HUDEP-2 (cell line): ENCODE measurements at regions not wholly inside any gene's neighbourhood (a gene's known extent, or its start where the extent isn't known, plus 50 kb on each side); places are given as distances from the start of the nearest gene placed in this dataset.

Experiments used
- DNase-seq, 76 experiments: peaks; one replicate each; lab custom pipeline; 2025; ENCODE audit not compliant: unreplicated experiment in 76 of 76; lab: John Stamatoyannopoulos, UW

GRCh38 chr10:120702032-120702431 is 149.1 kb upstream of the WDR11 start:
- DNase-seq, result no peak

DNA sequence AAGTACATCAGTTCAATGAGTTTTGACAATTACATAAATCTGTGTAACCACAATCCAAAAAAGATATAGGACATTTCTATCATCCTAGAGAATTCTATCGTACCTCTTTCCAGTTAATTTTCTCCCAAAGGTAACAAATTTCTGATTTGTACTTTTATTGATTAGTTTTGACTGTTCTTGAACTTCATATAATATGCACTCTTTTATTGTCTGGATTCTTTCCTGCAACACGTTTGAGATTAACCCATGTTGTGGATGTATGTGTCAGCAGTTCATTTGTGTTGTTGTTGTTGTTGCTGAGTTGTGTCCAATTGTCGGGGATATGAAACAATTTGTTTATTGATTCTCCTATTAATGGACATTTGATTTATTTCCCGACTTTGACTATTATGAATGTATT is 145.9 kb upstream of the WDR11 start:
- no peak for DNase-seq

DNA sequence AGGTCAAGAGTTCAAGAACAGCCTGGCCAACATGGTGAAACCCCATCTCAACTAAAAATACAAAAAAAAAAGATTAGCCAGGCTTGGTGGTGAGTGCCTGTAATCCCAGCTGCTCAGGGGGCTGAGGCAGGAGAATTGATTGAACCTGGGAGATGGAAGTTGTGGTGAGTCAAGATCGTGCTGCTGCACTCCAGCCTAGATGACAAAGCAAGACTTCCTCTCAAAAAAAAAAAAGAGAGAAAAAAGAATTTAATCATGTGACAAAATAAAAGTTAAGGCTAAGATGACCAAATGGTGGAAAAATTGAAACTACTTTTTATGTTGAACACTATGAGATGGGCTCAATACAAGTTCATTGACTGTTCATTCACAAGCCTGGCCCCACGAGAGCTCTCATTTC is 141.1 kb upstream of the WDR11 start:
- DNase-seq, result no peak

DNA sequence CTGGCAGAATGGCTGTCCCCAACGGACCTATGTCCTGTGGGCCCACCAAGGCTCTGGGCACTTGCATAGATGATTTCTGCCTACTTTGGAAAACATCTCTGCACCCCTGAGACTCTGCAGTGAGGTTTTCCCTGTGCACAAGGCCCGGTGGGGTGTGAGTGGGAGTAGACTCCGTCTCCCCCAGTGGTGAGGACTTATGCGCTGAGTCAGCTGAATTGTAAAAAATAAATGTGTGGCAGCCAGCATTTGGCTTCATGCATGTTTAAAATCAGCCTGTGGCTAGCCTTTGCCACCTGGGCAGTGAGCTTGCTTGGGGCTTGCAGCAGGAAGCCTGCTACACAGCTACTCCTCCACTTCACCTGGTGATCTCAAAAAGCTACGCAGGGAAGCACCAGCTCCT is 139.3 kb upstream of the WDR11 start:
- DNase-seq, result no peak

DNA sequence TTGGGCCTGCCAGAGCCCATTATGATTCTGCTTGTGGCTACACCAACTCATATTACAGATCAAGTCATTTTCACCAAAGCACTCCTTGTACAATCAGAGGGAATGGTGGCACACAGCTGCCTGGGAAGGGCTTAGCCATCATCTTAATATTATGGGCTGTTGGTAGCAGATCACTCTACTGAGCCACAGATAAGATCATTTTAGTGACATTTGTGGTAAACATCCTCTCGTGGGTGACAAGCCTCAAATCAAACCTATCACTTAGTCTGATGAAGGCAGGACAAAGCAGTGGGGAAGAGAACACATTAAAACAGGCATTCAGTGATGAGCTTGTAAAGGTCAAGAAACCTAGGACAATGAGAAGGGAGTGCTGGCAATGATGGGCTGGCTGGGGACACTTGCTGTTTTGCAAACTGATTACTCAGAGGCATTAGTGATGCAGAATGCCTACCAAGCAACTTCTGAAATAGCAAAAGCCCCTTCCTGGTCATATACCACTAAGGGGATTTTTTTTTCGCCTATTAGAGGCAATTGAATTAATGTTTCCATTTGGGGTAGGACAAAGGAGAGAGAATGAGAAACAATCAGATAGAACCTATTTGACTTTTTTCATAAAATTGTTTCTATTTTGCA is 137.5 kb upstream of the WDR11 start:
- no peak for DNase-seq

GRCh38 chr10:120715171-120715570 is 136.0 kb upstream of the WDR11 start:
- no peak for DNase-seq

DNA sequence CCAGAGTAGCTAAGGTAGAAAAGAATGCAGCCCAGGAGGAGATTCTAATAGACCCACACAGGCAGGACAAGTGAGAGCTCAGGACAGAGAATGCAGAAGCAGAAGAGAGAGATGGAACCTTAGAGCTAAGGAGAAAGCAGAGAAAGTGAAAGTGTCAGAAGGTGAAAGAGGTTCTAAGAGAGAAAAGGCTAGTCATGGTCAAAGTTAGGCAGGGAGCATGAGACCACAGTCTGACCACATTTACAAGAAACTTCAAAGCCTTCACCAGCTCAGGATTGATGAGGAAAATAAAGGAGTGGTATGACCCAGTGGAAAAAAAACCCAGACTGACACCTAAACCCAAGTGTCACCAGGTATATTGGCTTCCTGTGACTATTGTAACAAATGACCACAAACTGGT is 131.8 kb upstream of the WDR11 start:
- DNase-seq, result no peak

DNA sequence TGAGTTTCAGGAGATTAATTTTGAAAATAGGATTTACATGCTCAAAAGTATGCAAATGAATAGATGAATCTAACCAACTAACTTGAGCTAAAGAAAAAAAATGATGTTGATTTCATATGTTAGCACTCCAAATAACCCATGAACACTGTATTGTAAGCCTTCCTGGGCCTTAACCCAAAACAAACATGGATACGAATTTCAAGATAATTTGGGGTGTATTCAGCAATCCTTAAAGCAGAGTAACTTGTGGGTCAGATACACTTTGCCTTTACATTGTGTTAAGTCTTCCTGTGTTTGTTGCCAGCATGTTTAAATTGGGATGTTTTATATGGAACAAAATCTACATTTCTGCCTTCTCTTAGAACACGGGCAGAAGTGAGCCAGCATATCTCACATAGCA is 124.2 kb upstream of the WDR11 start:
- no peak for DNase-seq

DNA sequence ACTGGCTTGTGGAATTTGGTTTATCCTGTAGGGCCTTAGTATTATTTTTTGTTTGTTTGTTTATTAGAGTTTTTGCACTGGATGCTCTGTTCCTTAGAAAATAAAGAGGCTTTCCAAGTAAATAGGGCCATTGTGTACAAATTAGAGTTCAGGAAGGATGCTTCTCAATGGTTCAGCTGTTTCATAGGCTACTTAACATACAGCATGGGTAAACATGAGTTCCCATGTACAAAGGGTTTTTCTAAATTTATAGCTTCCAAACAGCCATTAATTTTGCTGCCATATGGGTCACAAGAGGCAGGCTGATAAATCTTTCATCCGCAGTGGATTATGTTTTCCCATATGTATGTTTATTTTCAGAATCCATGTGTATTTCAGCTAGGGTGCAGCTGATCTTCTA is 121.6 kb upstream of the WDR11 start:
- DNase-seq, result no peak

- no peak for DNase-seq
These were observed 119.1 kb upstream of the WDR11 start for GRCh38 chr10:120732067-120732466.

GRCh38 chr10:120732643-120733313 is 118.4 kb upstream of the WDR11 start:
- peak in 1 of 76 experiments; percentile 7 for DNase-seq

DNA sequence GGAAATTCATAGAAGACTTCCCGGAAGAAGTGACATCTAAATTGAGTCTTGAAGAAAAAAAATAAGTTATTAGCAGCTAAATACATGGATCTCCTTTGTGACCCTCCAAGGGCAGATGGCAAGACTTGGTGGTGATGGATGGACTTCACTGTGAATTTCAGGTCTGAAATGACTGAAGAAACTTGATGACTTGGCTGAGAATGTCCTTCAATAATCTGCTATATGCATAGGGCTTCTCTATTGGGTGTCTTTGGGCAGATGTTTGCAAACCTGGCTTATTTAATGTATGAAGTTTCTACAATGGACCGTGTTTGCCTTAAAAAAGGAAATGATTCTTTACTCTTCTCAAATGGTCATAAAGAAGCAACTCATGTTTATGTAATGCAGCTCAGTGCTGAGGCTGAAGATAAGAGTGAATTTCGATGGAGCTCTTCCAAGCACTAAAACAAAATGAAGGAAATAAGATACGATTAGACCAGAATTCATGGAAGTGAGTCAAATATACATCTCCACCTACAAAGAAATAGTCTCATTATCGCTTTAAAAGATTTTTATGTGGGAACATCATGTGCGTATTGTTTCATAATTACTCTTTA is 116.6 kb upstream of the WDR11 start:
- no peak for DNase-seq

- DNase-seq, result no peak
These were observed 115.8 kb upstream of the WDR11 start for GRCh38 chr10:120735315-120735714.

- DNase-seq, result peak in 7 of 76 experiments; percentile 1 to 32 (median 13)
These were observed 115.3 kb upstream of the WDR11 start for GRCh38 chr10:120735773-120736371.

- no peak for DNase-seq
These were observed 114.8 kb upstream of the WDR11 start for GRCh38 chr10:120736377-120736776.

GRCh38 chr10:120738658-120739057 is 112.5 kb upstream of the WDR11 start:
- no peak for DNase-seq

DNA sequence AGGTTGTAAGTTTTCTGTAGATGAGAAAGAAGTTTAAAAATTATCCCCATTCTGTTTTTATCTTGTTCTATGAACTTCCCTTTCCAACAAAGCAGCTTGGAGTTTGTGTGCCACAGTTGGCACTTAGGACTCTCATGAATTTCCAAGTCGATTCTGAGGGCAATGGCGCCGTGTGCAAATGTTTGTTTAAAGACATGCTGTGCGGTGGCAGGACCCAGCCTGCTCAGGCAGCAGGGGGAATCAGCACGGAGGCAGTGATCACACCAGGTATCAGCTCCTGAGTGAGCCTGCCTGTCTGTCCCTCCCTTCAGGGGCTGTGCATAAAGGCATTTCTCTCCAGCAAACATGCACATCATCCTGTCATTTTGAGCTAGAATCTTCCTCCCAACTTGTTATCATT is 109.8 kb upstream of the WDR11 start:
- no peak for DNase-seq

GRCh38 chr10:120742373-120742772 is 108.8 kb upstream of the WDR11 start:
- DNase-seq, result no peak

DNA sequence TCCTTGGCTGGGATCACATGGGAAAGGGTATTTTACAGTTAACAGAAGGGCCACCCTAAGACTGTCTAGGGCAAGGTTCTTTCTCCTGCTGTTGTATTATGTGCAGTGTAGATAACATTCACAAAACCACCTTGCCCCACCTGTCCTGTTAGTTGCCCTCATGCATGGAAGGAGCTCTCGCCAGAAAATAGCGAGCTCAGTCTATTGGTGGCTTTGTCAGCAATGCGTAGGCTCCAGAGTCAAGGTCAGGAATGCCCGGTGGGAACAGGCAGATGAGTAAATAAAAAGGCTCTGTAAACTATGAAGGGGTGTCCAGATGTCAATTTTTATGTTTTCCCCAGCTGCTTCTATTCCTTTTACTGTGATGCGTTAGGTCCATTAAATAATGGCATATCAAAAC is 107.1 kb upstream of the WDR11 start:
- no peak for DNase-seq

GRCh38 chr10:120746001-120746777 is 105.0 kb upstream of the WDR11 start:
- no peak for DNase-seq

DNA sequence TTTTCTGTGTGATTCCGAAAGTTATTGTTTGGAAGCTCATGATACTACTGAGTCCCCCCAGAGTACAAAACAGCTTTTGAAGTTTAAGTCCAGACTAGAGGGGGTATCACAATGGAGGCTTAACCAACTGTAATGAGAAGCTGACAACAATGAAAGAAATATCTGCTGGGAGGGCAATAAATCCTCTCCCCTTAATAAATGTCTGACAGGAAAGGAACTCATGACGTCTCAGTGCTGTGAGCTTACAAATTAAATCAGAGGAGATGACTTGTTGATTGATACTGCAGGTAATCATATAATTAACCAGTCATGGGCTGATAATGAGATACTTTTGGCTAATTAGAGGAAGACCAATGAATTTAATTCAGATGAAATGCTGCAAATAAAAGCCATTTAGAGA is 102.6 kb upstream of the WDR11 start:
- DNase-seq, result no peak
